GM18511 (cell line): ENCODE measurements at regions not wholly inside any gene's neighbourhood (a gene's known extent, or its start where the extent isn't known, plus 50 kb on each side); places are given as distances from the start of the nearest gene placed in this dataset.

Experiments
- ATAC-seq: cut with Tn5 transposase; IDR thresholded peaks from one replicate; pipeline ENCODE4 v1.9.1; 2021; ENCODE audit warnings: mild to moderate bottlenecking, moderate library complexity; ENCODE audit not compliant: unreplicated experiment

- ATAC-seq: no peak
These were observed 591.1 kb upstream of the BOD1L1 start for GRCh38 chr4:14218641-14219040.

GRCh38 chr4:14221176-14221575 lies 593.7 kb upstream of the BOD1L1 start:
- no peak for ATAC-seq

- ATAC-seq: no peak
These were observed 595.0 kb upstream of the BOD1L1 start for GRCh38 chr4:14222377-14223029.

- no peak for ATAC-seq
These were observed 595.9 kb upstream of the BOD1L1 start for GRCh38 chr4:14223461-14223860.

- peak; percentile 58 for ATAC-seq
These were observed 598.2 kb upstream of the BOD1L1 start for GRCh38 chr4:14225688-14226207.

- no peak for ATAC-seq
These were observed 605.6 kb upstream of the BOD1L1 start for GRCh38 chr4:14233126-14233525.

GRCh38 chr4:14234307-14234706 lies 606.8 kb upstream of the BOD1L1 start:
- ATAC-seq: no peak

GRCh38 chr4:14236359-14236758 lies 608.8 kb upstream of the BOD1L1 start:
- no peak for ATAC-seq

- no peak for ATAC-seq
These were observed 610.4 kb upstream of the BOD1L1 start for GRCh38 chr4:14237911-14238310.

GRCh38 chr4:14241574-14241973 lies 614.0 kb upstream of the BOD1L1 start:
- no peak for ATAC-seq

- no peak for ATAC-seq
These were observed 620.2 kb upstream of the BOD1L1 start for GRCh38 chr4:14247767-14248166.

GRCh38 chr4:14249226-14249625 lies 621.7 kb upstream of the BOD1L1 start:
- ATAC-seq: no peak

- peak; percentile 74 for ATAC-seq
These were observed 626.7 kb upstream of the BOD1L1 start for GRCh38 chr4:14254252-14254651.

GRCh38 chr4:14254926-14255325 lies 627.4 kb upstream of the BOD1L1 start:
- ATAC-seq: no peak

GRCh38 chr4:14257903-14258302 lies 630.4 kb upstream of the BOD1L1 start:
- ATAC-seq: no peak

GRCh38 chr4:14259936-14260335 lies 632.4 kb upstream of the BOD1L1 start:
- ATAC-seq: no peak

GRCh38 chr4:14260591-14260990 lies 633.1 kb upstream of the BOD1L1 start:
- ATAC-seq: no peak

GRCh38 chr4:14262221-14262620 lies 634.7 kb upstream of the BOD1L1 start:
- ATAC-seq: no peak

- ATAC-seq: no peak
These were observed 636.9 kb upstream of the BOD1L1 start for GRCh38 chr4:14264437-14264836.

GRCh38 chr4:14265651-14266050 lies 638.1 kb upstream of the BOD1L1 start:
- no peak for ATAC-seq

- ATAC-seq: no peak
These were observed 640.0 kb upstream of the BOD1L1 start for GRCh38 chr4:14267373-14268060.

GRCh38 chr4:14269824-14270223 lies 642.3 kb upstream of the BOD1L1 start:
- peak; percentile 81 for ATAC-seq
